Endodermal cell (in vitro differentiated cells): ENCODE measurements at regions not wholly inside any gene's neighbourhood (a gene's known extent, or its start where the extent isn't known, plus 50 kb on each side); places are given as distances from the start of the nearest gene placed in this dataset.

Experiments
- DNase-seq: peaks from one replicate; pipeline ENCODE4 v3.0.0-alpha.2; 2017
- H3K27ac ChIP-seq: 2 replicates; pipeline ENCODE4 v1.5.1; 2013; ENCODE audit warnings: mild to moderate bottlenecking, low read depth, low read length, moderate library complexity
- H3K27me3 ChIP-seq: 2 replicates; pipeline ENCODE4 v1.6.1; 2013; ENCODE audit warnings: mild to moderate bottlenecking, low read length, moderate library complexity; ENCODE audit not compliant: insufficient read depth, control insufficient read depth, poor library complexity, severe bottlenecking
- H3K36me3 ChIP-seq: 2 replicates; pipeline ENCODE4 v1.7.0; 2013; ENCODE audit warnings: mild to moderate bottlenecking, low read length, moderate library complexity; ENCODE audit not compliant: control insufficient read depth, insufficient read depth
- H3K4me1 ChIP-seq: one replicate; pipeline ENCODE4 v1.7.0; 2013; ENCODE audit warnings: low read length; ENCODE audit not compliant: control insufficient read depth, insufficient read depth
- H3K4me3 ChIP-seq: 2 replicates; pipeline ENCODE4 v1.5.1; 2013; ENCODE audit warnings: mild to moderate bottlenecking, low read length, moderate library complexity
- H3K9ac ChIP-seq: 2 replicates; pipeline ENCODE4 v1.6.1; 2013; ENCODE audit warnings: mild to moderate bottlenecking, low read length, moderate library complexity; ENCODE audit not compliant: poor library complexity, severe bottlenecking; ENCODE audit errors: extremely low read depth
- H3K9me3 ChIP-seq: 2 replicates; pipeline ENCODE4 v1.6.1; 2013; ENCODE audit warnings: mild to moderate bottlenecking, low read length, moderate library complexity; ENCODE audit not compliant: control insufficient read depth
- H3K27ac Mint-ChIP-seq: 2 replicates; pipeline ENCODE4 v1.8.0; 2020; ENCODE audit warnings: mixed read lengths
- H3K27me3 Mint-ChIP-seq: 2 replicates; pipeline ENCODE4 v1.8.0; 2021; ENCODE audit warnings: mild to moderate bottlenecking, mixed read lengths; ENCODE audit not compliant: insufficient read depth
- H3K36me3 Mint-ChIP-seq: 2 replicates; pipeline ENCODE4 v1.8.0; 2020; ENCODE audit warnings: low read depth, mixed read lengths
- H3K4me1 Mint-ChIP-seq: 2 replicates; pipeline ENCODE4 v1.8.0; 2020; ENCODE audit warnings: mixed read lengths
- H3K4me3 Mint-ChIP-seq: 2 replicates; pipeline ENCODE4 v1.8.0; 2020; ENCODE audit warnings: mild to moderate bottlenecking, moderate library complexity, mixed read lengths
- H3K9me3 Mint-ChIP-seq: 2 replicates; pipeline ENCODE4 v1.8.0; 2020; ENCODE audit warnings: mild to moderate bottlenecking, mixed read lengths
- WGBS, 2 experiments: methylation state at CpG; one replicate each; pipeline versions ENCODE4 v1.1.5 to v1.1.7; 2013; ENCODE audit warnings: missing lambda C conversion rate in 2 of 2, mixed read lengths in 1 of 2; ENCODE audit not compliant: insufficient coverage in 1 of 2, insufficient read length in 1 of 2; 5-methylcytosine and 5-hydroxymethylcytosine counted together
- TF ChIP-seq, protein P1 (sequence below): fragments of 200-600 bp; sonication (generic); conservative IDR thresholded peaks from 2 replicates; pipeline ENCODE4 v1.5.0; 2021; ENCODE audit warnings: antibody characterized with exemption, mild to moderate bottlenecking

DNA sequence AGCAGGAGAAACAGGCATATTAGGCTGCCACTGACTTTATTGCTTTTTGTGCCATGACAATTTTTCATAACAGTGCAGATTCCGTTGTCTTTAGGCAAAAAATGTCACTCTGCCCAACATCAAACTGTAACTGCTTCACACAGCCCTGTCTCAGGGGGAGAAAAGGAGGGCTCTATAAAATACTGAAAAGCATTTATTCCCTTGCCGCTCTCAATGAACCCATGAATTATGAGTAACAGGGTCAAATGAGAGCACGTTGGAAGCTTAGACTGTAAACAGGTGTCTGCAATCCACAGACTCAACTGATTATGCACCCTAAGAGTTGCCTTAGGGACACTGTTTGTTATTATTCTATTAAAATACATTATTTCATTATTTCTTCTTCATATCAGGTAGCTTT lies 292.1 kb upstream of the FMN2 start:
- Mint-ChIP-seq H3K4me3 (no peak overlapping the region), H3K9me3 (no peaks in the 10 kb centered on the region), H3K27me3 (no peaks in the 10 kb centered on the region), H3K27ac (no peak overlapping the region), H3K36me3 (no peaks in the 10 kb centered on the region), H3K4me1 (no peaks in the 10 kb centered on the region)
- H3K4me3 ChIP-seq, result no peak overlapping the region
- no peaks in the 10 kb centered on the region for H3K9me3 ChIP-seq
- no peak overlapping the region for H3K27ac ChIP-seq
- DNase-seq, result no peak
- H3K27me3 ChIP-seq, result no peaks in the 10 kb centered on the region
- no peaks in the 10 kb centered on the region for H3K4me1 ChIP-seq
- TF ChIP-seq, protein P1, sequence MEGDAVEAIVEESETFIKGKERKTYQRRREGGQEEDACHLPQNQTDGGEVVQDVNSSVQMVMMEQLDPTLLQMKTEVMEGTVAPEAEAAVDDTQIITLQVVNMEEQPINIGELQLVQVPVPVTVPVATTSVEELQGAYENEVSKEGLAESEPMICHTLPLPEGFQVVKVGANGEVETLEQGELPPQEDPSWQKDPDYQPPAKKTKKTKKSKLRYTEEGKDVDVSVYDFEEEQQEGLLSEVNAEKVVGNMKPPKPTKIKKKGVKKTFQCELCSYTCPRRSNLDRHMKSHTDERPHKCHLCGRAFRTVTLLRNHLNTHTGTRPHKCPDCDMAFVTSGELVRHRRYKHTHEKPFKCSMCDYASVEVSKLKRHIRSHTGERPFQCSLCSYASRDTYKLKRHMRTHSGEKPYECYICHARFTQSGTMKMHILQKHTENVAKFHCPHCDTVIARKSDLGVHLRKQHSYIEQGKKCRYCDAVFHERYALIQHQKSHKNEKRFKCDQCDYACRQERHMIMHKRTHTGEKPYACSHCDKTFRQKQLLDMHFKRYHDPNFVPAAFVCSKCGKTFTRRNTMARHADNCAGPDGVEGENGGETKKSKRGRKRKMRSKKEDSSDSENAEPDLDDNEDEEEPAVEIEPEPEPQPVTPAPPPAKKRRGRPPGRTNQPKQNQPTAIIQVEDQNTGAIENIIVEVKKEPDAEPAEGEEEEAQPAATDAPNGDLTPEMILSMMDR, result no peak
- H3K36me3 ChIP-seq, result no peaks in the 10 kb centered on the region
- H3K9ac ChIP-seq, result no peak overlapping the region
- 88 to 89% methylated on average over 2 to 3 of the region's 3 CpGs for WGBS, 2 experiments

DNA sequence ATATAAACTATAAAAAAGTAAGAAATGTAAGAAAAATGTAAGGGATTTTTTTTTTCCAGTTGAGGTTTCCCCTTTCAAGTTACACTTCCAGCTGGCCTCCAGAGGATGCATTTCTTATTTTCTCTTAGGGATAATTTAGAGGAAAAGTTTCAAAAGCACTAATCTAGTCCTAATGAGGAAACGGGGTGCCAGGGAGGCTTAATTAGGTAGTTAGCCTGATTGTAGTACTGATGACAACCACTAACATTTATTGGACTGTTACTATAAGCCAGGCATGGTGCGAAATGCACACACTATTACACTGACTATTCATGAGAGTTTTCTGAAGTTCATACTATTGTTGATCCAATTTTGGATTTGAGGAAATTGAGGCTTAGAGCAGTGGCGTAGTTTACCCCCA lies 290.8 kb upstream of the FMN2 start:
- no peak for DNase-seq
- Histone ChIP-seq H3K27ac (no peak overlapping the region), H3K36me3 (no peaks in the 10 kb centered on the region), H3K9me3 (no peaks in the 10 kb centered on the region), H3K4me1 (no peaks in the 10 kb centered on the region), H3K4me3 (no peak overlapping the region), H3K9ac (no peak overlapping the region), H3K27me3 (no peaks in the 10 kb centered on the region)
- Mint-ChIP-seq H3K27me3 (no peaks in the 10 kb centered on the region), H3K4me1 (peaks cover 2% of the 10 kb centered on the region), H3K4me3 (no peak overlapping the region), H3K9me3 (no peaks in the 10 kb centered on the region), H3K27ac (no peak overlapping the region), H3K36me3 (no peaks in the 10 kb centered on the region)
- TF ChIP-seq, protein P1, result peak; percentile 25
- WGBS, 2 experiments, result 90 to 100% methylated on average over 2 to 3 of the region's 3 CpGs

DNA sequence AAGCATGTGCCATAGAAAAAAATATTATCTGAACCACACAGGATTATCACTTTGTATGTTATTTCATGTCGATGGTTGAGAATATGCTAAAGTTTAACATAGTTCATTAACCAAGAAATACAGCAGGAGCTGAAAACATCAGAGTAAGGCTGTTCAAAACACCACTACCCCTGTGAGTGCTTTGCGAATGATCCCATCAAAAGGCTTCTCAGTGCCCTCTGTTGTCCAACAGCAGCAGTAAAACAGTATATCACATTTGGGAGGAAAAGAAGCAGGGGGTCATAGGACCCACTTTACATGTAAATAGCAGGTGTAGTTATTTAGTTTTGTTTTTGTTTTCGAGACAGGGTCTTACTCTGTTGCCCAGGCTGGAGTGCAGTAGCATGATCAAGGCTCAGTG lies 289.4 kb upstream of the FMN2 start:
- Histone ChIP-seq H3K9me3 (no peaks in the 10 kb centered on the region), H3K9ac (no peak overlapping the region), H3K27me3 (no peaks in the 10 kb centered on the region), H3K4me3 (no peak overlapping the region), H3K27ac (no peak overlapping the region), H3K36me3 (no peaks in the 10 kb centered on the region), H3K4me1 (no peaks in the 10 kb centered on the region)
- Mint-ChIP-seq H3K27ac (no peak overlapping the region), H3K9me3 (no peaks in the 10 kb centered on the region), H3K4me3 (no peak overlapping the region), H3K36me3 (no peaks in the 10 kb centered on the region), H3K27me3 (no peaks in the 10 kb centered on the region), H3K4me1 (peaks cover 5% of the 10 kb centered on the region)
- WGBS, 2 experiments, result 87% methylated on average over 3 of the region's 3 CpGs
- TF ChIP-seq, protein P1, result peak; percentile 39
- no peak for DNase-seq
